A549 (cell line): ENCODE measurements at regions not wholly inside any gene's neighbourhood (a gene's known extent, or its start where the extent isn't known, plus 50 kb on each side); places are given as distances from the start of the nearest gene placed in this dataset.

ENCODE experiments used
- ATAC-seq, 2 experiments: fragments of 200-7000 bp in 1 of 2; fragments of >200 bp in 1 of 2; cut with Nextera tagmentation in 1 of 2; cut with Tn5 transposase in 1 of 2; 3 replicates each; pipeline versions ENCODE4 v1.8.0 to v1.9.1; 2018 to 2020; ENCODE audit warnings: mild to moderate bottlenecking in 1 of 2, moderate library complexity in 1 of 2
- CTCF ChIA-PET: fragments of 300-600 bp; sonication (Branson Sonifier 250); formaldehyde crosslinking; extraction: SDS; loops from one replicate; lab custom pipeline; 2021; ENCODE audit warnings: antibody characterized with exemption, inconsistent platforms; lab: Yijun Ruan, JAX
- POLR2A ChIA-PET: fragments of 350-600 bp; formaldehyde crosslinking; extraction: SDS; loops from one replicate; lab custom pipeline; 2021; ENCODE audit warnings: antibody characterized with exemption, inconsistent platforms; lab: Yijun Ruan, JAX
- DNase-seq, 2 experiments: peaks; one replicate each; pipeline versions ENCODE4 v3.0.0 to v3.0.0-alpha.2; 2011 to 2016; ENCODE audit warnings: low read depth in 1 of 2, low spot score in 1 of 2
- FAIRE-seq: peaks from 2 replicates; lab custom pipeline; 2011; peaks lifted over from hg19 to GRCh38; lab: Jason Lieb, UNC
- H3K27ac ChIP-seq, 2 experiments: fragments of >200 bp; sonication (Bioruptor Twin); formaldehyde crosslinking; 3 replicates each; pipeline ENCODE4 v1.5.1; 2016 to 2017
- H3K4me1 ChIP-seq: fragments of >200 bp; sonication (Bioruptor Twin); formaldehyde crosslinking; 3 replicates; pipeline ENCODE4 v1.6.1; 2016
- H3K4me2 ChIP-seq: fragments of >200 bp; sonication (Bioruptor Twin); formaldehyde crosslinking; 3 replicates; pipeline ENCODE4 v1.6.1; 2016
- H3K4me3 ChIP-seq: fragments of >200 bp; sonication (Bioruptor Twin); formaldehyde crosslinking; 3 replicates; pipeline ENCODE4 v1.5.1; 2016
- H3K9me3 ChIP-seq: fragments of >200 bp; sonication (Bioruptor Twin); formaldehyde crosslinking; 3 replicates; pipeline ENCODE4 v1.6.1; 2016
- BHLHE40 ChIP-seq: IDR thresholded peaks from 2 replicates; pipeline ENCODE4 v1.6.1; 2012; ENCODE audit warnings: low read depth, low read length, inconsistent platforms
- CBX2 ChIP-seq: fragments of 200-600 bp; sonication (generic); IDR thresholded peaks from 2 replicates; pipeline ENCODE4 v1.6.1; 2016; ENCODE audit warnings: low read depth, mild to moderate bottlenecking, borderline replicate concordance
- CBX8 ChIP-seq: fragments of 200-600 bp; sonication (generic); IDR thresholded peaks from 2 replicates; pipeline ENCODE4 v1.6.1; 2016
- CEBPB ChIP-seq, 2 experiments: fragments of >200 bp in 1 of 2; sonication (Bioruptor Twin) in 1 of 2; formaldehyde crosslinking in 1 of 2; IDR thresholded peaks; 2 replicates each; pipeline ENCODE4 v1.6.1; 2012 to 2016
- EHF ChIP-seq: fragments of 250-450 bp; sonication (Bioruptor Pico); IDR thresholded peaks from 2 replicates; pipeline ENCODE4 v1.5.0; 2020; ENCODE audit warnings: mild to moderate bottlenecking
- EHMT2 ChIP-seq: fragments of 200-600 bp; sonication (generic); IDR thresholded peaks from 2 replicates; pipeline ENCODE4 v1.6.1; 2016; ENCODE audit warnings: antibody characterized with exemption, low read depth, mild to moderate bottlenecking, moderate library complexity
- ESRRA ChIP-seq: fragments of 150-350 bp; IDR thresholded peaks from 2 replicates; pipeline ENCODE4 v1.6.1; 2014; ENCODE audit warnings: mild to moderate bottlenecking, low read length, borderline replicate concordance
- FOSL2 ChIP-seq, 2 experiments: fragments of 450-650 bp in 1 of 2; fragments of >200 bp in 1 of 2; sonication (Bioruptor Twin) in 1 of 2; formaldehyde crosslinking; IDR thresholded peaks; 2 replicates each; pipeline versions ENCODE4 v1.5.0 to v1.6.1; 2016 to 2020; ENCODE audit warnings: mild to moderate bottlenecking in 1 of 2, moderate library complexity in 1 of 2
- GATA3 ChIP-seq: IDR thresholded peaks from 2 replicates; pipeline ENCODE4 v1.6.1; 2012; ENCODE audit warnings: borderline replicate concordance
- HDAC2 ChIP-seq: fragments of 200-600 bp; sonication (generic); IDR thresholded peaks from 2 replicates; pipeline ENCODE4 v1.6.1; 2016
- HOXB13 ChIP-seq: fragments of 250-450 bp; sonication (Bioruptor Pico); IDR thresholded peaks from 2 replicates; pipeline ENCODE4 v1.5.0; 2020; ENCODE audit warnings: low read depth, mild to moderate bottlenecking, moderate library complexity
- HOXB5 ChIP-seq: fragments of 250-450 bp; sonication (Bioruptor Pico); IDR thresholded peaks from 2 replicates; pipeline ENCODE4 v1.5.0; 2020; ENCODE audit warnings: mild to moderate bottlenecking, moderate library complexity
- JUNB ChIP-seq: fragments of >200 bp; sonication (Bioruptor Twin); formaldehyde crosslinking; IDR thresholded peaks from 2 replicates; pipeline ENCODE4 v1.6.1; 2016
- KDM1A ChIP-seq: fragments of 200-600 bp; sonication (generic); IDR thresholded peaks from 2 replicates; pipeline ENCODE4 v1.6.1; 2016; ENCODE audit warnings: low read depth, mild to moderate bottlenecking
- KDM5A ChIP-seq: fragments of 200-600 bp; sonication (generic); IDR thresholded peaks from 2 replicates; pipeline ENCODE4 v1.6.1; 2016; ENCODE audit warnings: antibody characterized with exemption, mild to moderate bottlenecking
- MAZ ChIP-seq: fragments of 150-350 bp; IDR thresholded peaks from 2 replicates; pipeline ENCODE4 v1.6.1; 2014; ENCODE audit warnings: antibody characterized with exemption, low read depth, low read length, borderline replicate concordance
- MYC ChIP-seq: IDR thresholded peaks from 2 replicates; pipeline ENCODE4 v1.6.1; 2012; ENCODE audit warnings: mild to moderate bottlenecking, inconsistent platforms, low read length, improper control_type of control experiment, borderline replicate concordance
- NFE2L2 ChIP-seq: fragments of 150-350 bp; conservative IDR thresholded peaks from 2 replicates; pipeline ENCODE4 v1.6.1; 2014; ENCODE audit warnings: low read length
- NR3C1 ChIP-seq: fragments of >200 bp; sonication (Bioruptor Twin); formaldehyde crosslinking; IDR thresholded peaks from 3 replicates; pipeline ENCODE4 v1.6.1; 2017
- POLR2A ChIP-seq: IDR thresholded peaks from 2 replicates; pipeline ENCODE4 v1.6.1; 2012; ENCODE audit warnings: mild to moderate bottlenecking, low read length
- POLR2AphosphoS2 ChIP-seq: conservative IDR thresholded peaks from 2 replicates; pipeline ENCODE4 v1.6.1; 2012; ENCODE audit warnings: low read length, improper control_type of control experiment, inconsistent platforms
- RAD21 ChIP-seq, 2 experiments: fragments of >200 bp in 1 of 2; sonication (Bioruptor Twin) in 1 of 2; formaldehyde crosslinking in 1 of 2; IDR thresholded peaks in 1 of 2; conservative IDR thresholded peaks in 1 of 2; 2 replicates in 1 of 2; 3 replicates in 1 of 2; pipeline ENCODE4 v1.6.1; 2012 to 2018; ENCODE audit warnings: inconsistent platforms in 1 of 2
- SREBF2 ChIP-seq: fragments of 450-650 bp; IDR thresholded peaks from 2 replicates; pipeline ENCODE4 v1.6.1; 2014; ENCODE audit warnings: mild to moderate bottlenecking, moderate library complexity
- TFCP2L1 ChIP-seq: fragments of 250-450 bp; sonication (Bioruptor Pico); IDR thresholded peaks from 2 replicates; pipeline ENCODE4 v1.5.0; 2021; ENCODE audit warnings: mild to moderate bottlenecking
- TP53 ChIP-seq: fragments of 250-450 bp; sonication (Bioruptor Pico); IDR thresholded peaks from 2 replicates; pipeline ENCODE4 v1.5.0; 2021; ENCODE audit warnings: mild to moderate bottlenecking, moderate library complexity
- WGBS: methylation state at CpG from one replicate; pipeline ENCODE4 v1.1.6; 2017; ENCODE audit errors: missing lambda C conversion rate; 5-methylcytosine and 5-hydroxymethylcytosine counted together
- TF ChIP-seq, protein P1 (sequence below): fragments of >200 bp; sonication (Bioruptor Twin); formaldehyde crosslinking; IDR thresholded peaks from 3 replicates; pipeline ENCODE4 v1.5.1; 2016
- TF ChIP-seq, protein P2 (sequence below): IDR thresholded peaks from 2 replicates; pipeline ENCODE4 v1.6.1; 2012
- TF ChIP-seq, protein P3 (sequence below): IDR thresholded peaks from 2 replicates; pipeline ENCODE4 v1.6.1; 2012
- TF ChIP-seq, protein P4 (sequence below): fragments of 450-650 bp; IDR thresholded peaks from 2 replicates; pipeline ENCODE4 v1.6.1; 2014; ENCODE audit warnings: antibody characterized with exemption
- TF ChIP-seq, protein P5 (sequence below): fragments of 200-600 bp; sonication (generic); IDR thresholded peaks from 2 replicates; pipeline ENCODE4 v1.6.1; 2016; ENCODE audit warnings: antibody characterized with exemption, mild to moderate bottlenecking, moderate library complexity

DNA sequence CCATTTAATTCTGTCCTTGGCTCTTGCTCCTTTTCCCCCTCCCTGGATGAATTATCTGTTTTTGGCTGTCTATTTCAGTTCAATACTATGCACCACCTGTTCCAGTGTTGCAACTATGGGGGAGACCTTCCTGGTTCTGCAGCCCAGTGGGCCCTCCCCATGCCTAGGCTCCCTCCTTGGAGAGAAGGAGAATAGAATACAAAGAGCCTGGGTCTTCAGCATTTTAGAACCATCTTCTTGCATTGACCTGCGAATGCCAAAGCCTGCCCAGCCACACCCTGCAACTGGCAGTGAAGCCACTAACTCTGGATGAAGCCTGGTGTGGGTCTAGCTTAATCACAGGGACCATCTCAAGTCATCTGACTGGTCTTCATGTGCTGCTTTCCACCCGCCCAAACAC lies 207.1 kb downstream of the HERPUD2 start:
- DNase-seq, result no peak
- CTCF ChIA-PET, result interaction anchor here (0.9 kb wide), 1 partner anchor 33 kb away, joined by 5 read pairs; no protein-coding TSS in a partner anchor
- Histone ChIP-seq H3K9me3 (no peaks in the 10 kb centered on the region), H3K27ac (no peak overlapping the region)
- POLR2A ChIA-PET, result no interaction called here
- TF ChIP-seq CBX2 (no peak), EHF (no peak), TP53 (CRISPR knock-in tag) (no peak)
- TF ChIP-seq, all 56 proteins: peak for 0
- Histone ChIP-seq H3K4me3 (no peak overlapping the region), H3K4me1 (no peaks in the 10 kb centered on the region), H3K4me2 (no peak overlapping the region)
- FAIRE-seq (no peak), ATAC-seq (no peak)
- WGBS, result 37% methylated on average over 2 of the region's 2 CpGs

DNA sequence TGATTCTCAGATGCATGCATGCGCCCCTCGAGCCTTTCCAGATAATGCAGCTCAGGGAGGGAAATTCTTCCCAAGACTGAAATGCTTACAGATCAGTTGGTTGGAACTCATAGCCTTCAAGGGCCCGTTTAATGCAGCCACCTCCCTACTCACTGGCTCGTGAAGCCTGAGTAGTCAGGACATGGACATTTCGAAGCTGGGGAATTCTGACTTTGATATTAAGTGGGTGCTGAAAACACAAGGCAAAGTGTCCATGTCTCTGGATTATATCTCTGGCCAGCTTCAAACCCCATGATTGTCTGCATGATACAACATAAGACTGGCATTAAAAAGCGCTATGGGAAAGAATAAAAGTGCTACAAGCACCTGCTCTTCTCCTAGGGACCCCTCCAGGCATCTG lies 207.5 kb downstream of the HERPUD2 start:
- Histone ChIP-seq H3K4me1 (no peaks in the 10 kb centered on the region), H3K9me3 (no peaks in the 10 kb centered on the region), H3K27ac (no peak overlapping the region), H3K4me3 (no peak overlapping the region), H3K4me2 (no peak overlapping the region)
- 51% methylated on average over 6 of the region's 6 CpGs for WGBS
- ChIA-PET POLR2A (no interaction called here), CTCF (interaction anchor here (0.9 kb wide), 1 partner anchor 33 kb away, joined by 5 read pairs; no protein-coding TSS in a partner anchor)
- TF ChIP-seq CEBPB (IDR thresholded peaks at IDR 0.05) (no peak), MYC (no peak), EHMT2 (no peak), NFE2L2 (no peak), MAZ (no peak), NR3C1 (no peak), ESRRA (no peak), TFCP2L1 (CRISPR knock-in tag) (no peak), KDM5A (no peak), EHF (no peak), SREBF2 (no peak), CBX8 (no peak), RAD21 (conservative IDR thresholded peaks at IDR 0.05 in 1 of 2, IDR thresholded peaks at IDR 0.05 in 1 of 2) (no peak)
- TF ChIP-seq, protein P1, sequence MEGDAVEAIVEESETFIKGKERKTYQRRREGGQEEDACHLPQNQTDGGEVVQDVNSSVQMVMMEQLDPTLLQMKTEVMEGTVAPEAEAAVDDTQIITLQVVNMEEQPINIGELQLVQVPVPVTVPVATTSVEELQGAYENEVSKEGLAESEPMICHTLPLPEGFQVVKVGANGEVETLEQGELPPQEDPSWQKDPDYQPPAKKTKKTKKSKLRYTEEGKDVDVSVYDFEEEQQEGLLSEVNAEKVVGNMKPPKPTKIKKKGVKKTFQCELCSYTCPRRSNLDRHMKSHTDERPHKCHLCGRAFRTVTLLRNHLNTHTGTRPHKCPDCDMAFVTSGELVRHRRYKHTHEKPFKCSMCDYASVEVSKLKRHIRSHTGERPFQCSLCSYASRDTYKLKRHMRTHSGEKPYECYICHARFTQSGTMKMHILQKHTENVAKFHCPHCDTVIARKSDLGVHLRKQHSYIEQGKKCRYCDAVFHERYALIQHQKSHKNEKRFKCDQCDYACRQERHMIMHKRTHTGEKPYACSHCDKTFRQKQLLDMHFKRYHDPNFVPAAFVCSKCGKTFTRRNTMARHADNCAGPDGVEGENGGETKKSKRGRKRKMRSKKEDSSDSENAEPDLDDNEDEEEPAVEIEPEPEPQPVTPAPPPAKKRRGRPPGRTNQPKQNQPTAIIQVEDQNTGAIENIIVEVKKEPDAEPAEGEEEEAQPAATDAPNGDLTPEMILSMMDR, result no peak
- TF ChIP-seq, protein P2, sequence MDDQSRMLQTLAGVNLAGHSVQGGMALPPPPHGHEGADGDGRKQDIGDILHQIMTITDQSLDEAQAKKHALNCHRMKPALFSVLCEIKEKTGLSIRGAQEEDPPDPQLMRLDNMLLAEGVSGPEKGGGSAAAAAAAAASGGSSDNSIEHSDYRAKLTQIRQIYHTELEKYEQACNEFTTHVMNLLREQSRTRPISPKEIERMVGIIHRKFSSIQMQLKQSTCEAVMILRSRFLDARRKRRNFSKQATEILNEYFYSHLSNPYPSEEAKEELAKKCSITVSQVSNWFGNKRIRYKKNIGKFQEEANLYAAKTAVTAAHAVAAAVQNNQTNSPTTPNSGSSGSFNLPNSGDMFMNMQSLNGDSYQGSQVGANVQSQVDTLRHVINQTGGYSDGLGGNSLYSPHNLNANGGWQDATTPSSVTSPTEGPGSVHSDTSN, result no peak
- TF ChIP-seq, protein P3, sequence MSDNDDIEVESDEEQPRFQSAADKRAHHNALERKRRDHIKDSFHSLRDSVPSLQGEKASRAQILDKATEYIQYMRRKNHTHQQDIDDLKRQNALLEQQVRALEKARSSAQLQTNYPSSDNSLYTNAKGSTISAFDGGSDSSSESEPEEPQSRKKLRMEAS, result no peak
- TF ChIP-seq, protein P4, sequence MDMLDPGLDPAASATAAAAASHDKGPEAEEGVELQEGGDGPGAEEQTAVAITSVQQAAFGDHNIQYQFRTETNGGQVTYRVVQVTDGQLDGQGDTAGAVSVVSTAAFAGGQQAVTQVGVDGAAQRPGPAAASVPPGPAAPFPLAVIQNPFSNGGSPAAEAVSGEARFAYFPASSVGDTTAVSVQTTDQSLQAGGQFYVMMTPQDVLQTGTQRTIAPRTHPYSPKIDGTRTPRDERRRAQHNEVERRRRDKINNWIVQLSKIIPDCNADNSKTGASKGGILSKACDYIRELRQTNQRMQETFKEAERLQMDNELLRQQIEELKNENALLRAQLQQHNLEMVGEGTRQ, result no peak
- ATAC-seq, result no peak
- no peak for FAIRE-seq
- no peak for DNase-seq

DNA sequence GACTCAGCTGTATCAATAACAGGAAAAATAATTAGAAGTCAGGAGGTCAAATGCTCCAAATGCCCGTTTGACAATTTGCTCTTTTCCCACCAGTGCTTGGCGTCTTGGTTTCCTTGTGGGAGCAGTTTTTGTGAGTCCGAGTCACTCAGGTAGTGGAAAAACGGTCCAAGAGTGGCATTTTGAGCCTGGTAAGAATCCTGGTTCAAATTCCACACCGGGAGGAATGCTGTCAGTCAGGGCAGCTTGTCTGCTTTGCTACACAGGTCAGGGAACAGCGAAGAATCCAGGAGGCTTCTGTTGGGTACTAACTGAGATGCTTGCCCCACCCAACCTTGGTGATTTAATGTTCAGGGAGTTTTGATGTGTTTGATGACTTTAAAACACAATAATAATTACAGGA lies 209.5 kb downstream of the HERPUD2 start:
- Histone ChIP-seq H3K4me1 (no peaks in the 10 kb centered on the region), H3K9me3 (no peaks in the 10 kb centered on the region), H3K4me2 (no peak overlapping the region), H3K4me3 (no peak overlapping the region), H3K27ac (no peak overlapping the region)
- no peak for DNase-seq
- no peak for FAIRE-seq
- 19% methylated on average over 6 of the region's 6 CpGs for WGBS
- CTCF ChIA-PET, result interaction anchor here (1.0 kb wide), 1 partner anchor 9 kb away, joined by 3 read pairs; no protein-coding TSS in a partner anchor
- POLR2A ChIA-PET, result no interaction called here
- no peak for ATAC-seq
- TF ChIP-seq FOSL2 (IDR thresholded peaks at IDR 0.05) (no peak), FOSL2 (CRISPR knock-in tag; IDR thresholded peaks at IDR 0.05) (no peak), BHLHE40 (no peak), JUNB (no peak), HDAC2 (no peak), KDM1A (no peak), GATA3 (no peak), HOXB5 (CRISPR knock-in tag) (no peak), POLR2AphosphoS2 (no peak), RAD21 (conservative IDR thresholded peaks at IDR 0.05 in 1 of 2, IDR thresholded peaks at IDR 0.05 in 1 of 2) (no peak), NFE2L2 (no peak), HOXB13 (no peak), SREBF2 (no peak), POLR2A (no peak)
- TF ChIP-seq, protein P5, sequence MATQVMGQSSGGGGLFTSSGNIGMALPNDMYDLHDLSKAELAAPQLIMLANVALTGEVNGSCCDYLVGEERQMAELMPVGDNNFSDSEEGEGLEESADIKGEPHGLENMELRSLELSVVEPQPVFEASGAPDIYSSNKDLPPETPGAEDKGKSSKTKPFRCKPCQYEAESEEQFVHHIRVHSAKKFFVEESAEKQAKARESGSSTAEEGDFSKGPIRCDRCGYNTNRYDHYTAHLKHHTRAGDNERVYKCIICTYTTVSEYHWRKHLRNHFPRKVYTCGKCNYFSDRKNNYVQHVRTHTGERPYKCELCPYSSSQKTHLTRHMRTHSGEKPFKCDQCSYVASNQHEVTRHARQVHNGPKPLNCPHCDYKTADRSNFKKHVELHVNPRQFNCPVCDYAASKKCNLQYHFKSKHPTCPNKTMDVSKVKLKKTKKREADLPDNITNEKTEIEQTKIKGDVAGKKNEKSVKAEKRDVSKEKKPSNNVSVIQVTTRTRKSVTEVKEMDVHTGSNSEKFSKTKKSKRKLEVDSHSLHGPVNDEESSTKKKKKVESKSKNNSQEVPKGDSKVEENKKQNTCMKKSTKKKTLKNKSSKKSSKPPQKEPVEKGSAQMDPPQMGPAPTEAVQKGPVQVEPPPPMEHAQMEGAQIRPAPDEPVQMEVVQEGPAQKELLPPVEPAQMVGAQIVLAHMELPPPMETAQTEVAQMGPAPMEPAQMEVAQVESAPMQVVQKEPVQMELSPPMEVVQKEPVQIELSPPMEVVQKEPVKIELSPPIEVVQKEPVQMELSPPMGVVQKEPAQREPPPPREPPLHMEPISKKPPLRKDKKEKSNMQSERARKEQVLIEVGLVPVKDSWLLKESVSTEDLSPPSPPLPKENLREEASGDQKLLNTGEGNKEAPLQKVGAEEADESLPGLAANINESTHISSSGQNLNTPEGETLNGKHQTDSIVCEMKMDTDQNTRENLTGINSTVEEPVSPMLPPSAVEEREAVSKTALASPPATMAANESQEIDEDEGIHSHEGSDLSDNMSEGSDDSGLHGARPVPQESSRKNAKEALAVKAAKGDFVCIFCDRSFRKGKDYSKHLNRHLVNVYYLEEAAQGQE, result no peak
